NCI-H526 (cell line): ENCODE measurements at regions not wholly inside any gene's neighbourhood (a gene's known extent, or its start where the extent isn't known, plus 50 kb on each side); places are given as distances from the start of the nearest gene placed in this dataset.

Experiments used
- DNase-seq, 2 experiments: peaks; one replicate each; lab custom pipeline; 2025; lab: John Stamatoyannopoulos, UW

DNA sequence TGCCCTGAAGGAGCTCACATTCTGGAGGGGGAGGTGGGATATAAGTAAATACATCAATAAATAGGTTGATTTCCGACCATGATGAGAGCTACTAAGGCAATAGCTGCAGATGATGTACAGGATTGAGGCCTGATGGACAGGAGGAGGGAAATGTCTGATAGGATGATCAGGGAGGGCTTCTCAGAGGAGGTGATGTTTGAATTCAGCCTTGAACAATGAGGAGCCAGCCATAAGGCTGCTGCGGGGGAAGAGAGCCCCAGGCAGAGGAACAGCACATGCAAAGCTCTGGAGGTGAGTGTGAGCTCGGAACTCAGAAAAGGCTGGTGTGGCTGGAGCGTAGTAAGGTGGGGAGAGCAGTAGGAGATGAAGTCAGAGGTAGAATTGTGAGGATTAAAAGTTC lies 411.7 kb downstream of the PTPRU start:
- no peak for DNase-seq

DNA sequence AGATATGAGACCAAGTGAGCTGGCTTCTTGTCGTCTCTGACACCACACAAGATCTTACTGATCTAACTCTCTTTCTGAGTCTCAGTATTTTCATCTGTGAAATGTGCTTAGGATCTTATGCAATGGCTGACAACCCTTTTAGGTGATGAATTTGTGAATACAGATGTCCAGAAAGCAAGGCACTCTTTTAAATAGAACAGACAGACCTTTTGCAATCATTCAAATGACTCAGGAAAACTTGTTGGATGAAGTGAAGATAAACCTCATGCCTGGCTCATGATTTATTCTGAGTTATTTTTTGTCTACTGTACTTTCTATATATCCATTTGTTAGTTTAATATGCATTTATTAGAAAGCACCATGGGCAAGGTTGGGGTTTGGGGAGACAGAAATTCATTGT lies 411.3 kb downstream of the PTPRU start:
- DNase-seq = no peak

DNA sequence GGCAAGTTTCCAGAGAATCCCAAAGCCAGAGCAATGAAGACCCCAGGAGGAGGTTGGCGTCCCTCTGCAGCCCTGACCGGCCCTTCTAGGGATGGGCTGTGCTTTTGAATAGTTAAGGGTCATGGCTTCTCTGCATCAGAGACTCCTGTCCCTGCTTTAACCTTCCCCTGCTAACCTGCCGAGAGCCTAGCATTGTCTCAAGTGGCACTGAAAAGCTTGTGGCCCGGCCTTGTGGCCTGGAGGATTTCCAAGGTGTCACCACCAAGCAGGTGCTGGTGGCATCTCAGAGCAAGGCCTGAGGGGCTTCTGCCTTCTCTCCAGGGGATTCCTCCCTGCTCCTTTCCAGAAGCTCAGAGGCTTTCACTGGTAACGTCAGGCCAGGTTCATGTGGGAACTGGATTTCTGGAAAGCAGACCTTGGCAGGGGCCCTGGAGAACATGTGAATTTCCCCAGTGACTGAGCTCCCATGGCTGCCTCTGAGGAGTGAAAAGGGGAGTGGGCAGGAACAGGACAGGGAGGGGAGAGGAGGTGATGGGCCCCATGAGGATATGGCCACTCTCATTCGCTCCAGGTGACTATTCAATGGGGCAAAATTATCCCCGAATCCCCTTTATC lies 409.9 kb downstream of the PTPRU start:
- no peak for DNase-seq

DNA sequence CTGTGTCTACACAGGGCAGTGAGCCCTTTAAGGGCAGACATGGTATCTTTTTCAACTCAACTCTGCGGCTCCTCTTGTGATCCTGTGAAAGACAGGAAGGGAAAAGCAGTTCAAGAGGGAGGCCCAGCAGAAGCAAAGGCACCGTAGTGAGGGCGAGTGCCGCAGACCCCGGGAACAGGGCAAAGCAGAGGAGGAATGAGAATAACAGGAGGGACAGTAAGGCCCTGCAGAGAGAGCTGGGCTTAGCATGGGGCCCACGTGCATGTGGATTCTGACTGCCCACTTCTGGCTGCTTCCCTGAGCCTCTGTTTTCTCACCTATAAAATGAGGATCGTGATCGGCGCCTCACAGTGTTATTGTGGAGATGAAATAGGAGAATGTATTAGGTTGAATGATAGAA lies 409.3 kb downstream of the PTPRU start:
- no peak for DNase-seq

DNA sequence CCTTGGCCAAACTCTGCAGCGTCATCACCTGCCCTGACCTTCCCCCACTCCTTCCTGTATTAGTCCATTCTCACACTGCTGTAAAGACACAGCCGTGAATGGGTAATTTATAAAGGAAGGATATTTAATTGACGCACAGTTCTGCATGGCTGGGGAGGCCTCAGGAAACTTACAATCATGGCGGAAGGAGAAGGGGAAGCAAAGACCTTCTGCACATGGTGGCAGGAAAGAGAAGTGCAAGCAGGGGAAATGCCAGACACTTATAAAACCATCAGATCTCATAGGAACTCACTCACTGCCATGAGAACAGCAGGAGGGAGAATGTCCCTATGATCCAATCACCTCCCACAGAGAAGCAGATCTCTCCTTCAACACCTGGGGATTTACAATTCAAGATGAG lies 408.5 kb downstream of the PTPRU start:
- no peak for DNase-seq

DNA sequence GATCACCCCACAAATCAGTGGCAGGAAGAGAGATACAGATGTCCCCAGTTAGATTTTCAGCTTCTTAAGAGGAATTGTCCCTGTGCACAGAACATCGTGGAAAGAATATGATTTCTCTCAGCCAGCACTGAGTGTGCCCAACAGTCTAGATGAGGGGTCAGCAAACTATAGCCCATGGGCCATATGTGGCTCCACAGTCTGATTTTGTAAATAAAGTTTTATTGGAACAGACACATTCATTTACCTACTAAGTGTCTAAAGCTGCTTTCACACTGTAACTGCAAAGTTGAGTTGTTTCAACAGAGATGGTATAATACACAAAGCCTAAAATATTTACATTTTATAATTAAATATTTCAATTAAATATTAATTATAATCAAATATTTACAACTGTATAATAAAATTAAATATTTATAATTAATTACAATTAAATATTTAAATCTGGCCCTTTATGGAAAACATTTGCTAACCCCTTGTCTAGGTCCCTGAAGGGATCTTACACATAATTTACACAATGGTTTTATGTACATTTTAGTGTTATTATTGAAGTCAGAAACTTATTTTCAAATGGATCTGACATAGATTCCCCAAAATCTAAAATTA lies 407.6 kb downstream of the PTPRU start:
- no peak for DNase-seq

DNA sequence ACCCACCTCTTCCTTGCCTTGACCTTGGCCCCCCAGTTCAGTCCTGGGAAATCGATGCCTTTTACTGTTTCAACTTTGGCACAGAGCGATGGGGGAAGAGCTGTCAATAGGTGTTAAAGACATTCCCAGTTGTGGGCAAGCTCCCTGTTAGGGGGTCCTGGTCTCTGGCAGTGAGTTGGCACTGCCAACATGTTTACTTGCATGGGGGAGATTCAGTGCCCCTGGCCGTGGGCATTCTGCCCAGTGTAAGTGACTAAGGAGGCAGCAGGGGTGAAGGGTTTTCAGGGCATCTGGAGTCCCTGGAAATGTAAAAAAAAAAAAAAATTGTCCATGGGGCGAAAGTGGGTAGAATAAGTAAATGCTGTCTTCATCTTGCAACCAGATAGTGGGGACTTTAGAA lies 407.0 kb downstream of the PTPRU start:
- no peak for DNase-seq

DNA sequence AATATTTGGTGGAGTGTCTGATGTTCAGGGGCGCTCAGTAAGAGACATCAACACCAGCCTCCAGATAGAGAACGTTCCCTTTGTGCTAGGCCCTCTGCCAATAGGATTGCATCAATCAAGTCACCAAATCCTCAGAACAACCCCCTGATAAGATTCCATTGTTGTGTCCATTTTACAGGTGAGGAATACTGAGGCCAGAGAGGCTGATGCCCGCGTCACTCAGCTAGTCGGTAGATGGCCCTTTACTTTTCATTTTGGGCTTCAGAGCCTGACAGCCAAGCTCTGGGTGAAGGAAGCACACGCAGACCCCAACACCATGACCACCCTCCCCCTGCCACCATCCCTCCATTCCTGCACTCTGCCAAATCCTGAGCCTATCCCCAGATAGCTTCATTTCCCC lies 406.2 kb downstream of the PTPRU start:
- no peak for DNase-seq

DNA sequence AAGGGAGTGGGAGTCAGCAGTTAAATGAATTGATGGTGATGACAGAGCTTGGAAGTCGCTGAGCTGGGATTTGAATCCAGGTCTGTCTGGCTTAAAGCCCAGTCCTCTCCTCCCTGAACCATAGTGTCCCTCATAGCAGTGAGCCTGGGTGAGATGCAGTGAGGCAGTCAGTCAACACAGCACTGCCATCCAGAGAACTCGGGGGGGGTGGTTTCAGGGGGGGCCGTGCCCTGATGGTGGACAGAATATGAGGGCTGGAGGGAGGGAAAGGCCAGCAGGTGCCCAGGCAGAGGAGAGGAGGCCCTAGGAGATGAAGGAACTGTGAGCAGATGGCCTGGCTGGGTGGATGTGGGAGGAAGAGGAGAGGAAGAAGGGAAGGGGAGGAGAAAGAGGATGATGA lies 405.6 kb downstream of the PTPRU start:
- DNase-seq = no peak

DNA sequence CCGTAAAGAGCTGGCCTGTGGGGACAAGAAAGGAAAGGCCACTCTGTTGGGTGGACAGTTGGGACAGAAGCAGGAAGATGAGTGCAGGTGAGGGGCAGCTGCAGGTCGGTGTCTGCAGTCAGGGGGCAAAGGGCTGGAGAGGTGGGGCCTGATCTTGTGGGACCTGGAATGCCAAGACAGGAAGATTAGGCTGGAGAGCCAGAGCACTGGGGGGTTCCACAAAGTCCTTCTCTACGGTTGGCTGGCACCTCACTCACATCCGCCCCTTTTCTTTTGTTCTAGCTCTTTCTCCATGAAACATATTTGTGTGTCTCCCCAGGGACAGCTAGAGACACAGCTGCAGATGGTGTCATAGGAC lies 404.1 kb downstream of the PTPRU start:
- DNase-seq = no peak

DNA sequence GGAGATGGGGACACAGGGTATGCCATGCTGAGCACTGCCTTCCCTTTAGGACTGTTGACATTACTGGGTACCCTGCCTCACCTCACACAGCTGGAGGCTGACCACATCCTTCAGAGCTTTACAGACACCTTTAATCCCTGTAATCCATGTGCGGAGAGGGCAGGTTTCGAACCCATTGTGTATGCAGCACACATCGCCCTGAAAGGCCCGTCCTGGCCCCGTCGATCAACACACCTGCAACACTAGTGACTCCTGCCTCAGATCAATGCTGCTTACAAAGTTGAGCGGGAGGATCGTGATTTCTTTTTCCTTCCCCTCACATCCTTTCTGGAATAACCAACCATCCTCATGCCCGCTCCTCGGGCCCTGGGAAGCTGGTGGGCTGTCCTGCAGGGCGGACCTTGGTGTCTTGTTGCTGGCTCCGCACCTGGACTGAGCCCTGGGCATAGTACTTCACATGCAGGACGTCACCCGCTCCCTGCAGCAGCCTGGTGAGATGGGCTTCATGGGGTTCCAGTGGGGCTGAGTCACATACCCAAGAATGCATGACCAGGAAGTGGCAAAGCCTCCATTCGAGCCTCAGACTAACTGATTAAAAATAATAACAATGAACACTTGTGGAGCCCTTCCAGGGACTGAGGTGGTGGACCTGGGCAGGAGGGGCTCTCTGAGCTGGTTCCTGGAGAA lies 403.6 kb downstream of the PTPRU start:
- no peak for DNase-seq

DNA sequence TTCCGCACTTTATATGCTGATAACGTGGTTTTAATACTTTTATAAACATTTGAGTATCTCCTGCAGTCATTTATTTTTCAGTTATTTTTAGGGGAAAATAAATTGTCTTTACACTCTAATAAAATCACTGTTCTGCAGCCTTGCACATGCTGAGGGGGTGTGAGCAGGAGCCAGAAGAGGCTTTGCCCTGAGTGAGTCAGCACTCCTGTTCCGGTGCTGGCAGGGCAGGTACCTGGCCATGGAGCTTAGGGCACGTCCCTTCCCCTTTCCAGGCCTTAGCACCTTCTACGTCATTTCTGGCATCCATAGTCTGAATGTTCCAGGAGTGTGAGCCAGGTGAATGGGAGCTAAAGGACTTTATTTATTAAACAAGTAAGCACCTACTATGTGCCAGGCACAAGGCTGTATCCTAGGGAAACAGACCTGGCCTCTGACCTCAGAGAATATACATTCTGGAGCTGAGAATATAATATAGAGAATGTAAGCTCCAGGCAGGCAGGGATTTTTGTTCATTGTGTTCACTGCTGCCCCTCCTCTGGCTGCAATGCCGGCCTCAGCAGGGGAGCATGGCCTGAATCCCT lies 402.9 kb downstream of the PTPRU start:
- DNase-seq = no peak

DNA sequence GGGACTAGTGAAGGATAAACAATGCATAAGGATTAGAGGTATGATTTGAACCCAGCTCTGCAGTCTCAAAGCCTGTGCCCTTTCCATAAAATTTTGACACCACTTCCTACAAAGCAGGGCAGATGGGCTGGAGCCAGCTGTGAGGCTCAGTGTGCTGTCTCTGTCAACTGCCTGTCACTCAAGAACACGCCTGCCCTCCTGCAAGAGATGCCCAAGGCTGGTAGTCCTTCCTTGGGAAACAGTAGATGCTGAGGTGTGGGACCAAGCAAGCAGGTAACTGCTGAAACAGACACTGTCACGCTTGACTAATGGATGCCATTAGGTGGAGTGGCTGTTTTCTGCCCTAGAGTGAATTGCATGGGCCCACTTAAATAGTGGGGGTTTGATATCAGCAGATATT lies 402.0 kb downstream of the PTPRU start:
- DNase-seq = no peak

DNA sequence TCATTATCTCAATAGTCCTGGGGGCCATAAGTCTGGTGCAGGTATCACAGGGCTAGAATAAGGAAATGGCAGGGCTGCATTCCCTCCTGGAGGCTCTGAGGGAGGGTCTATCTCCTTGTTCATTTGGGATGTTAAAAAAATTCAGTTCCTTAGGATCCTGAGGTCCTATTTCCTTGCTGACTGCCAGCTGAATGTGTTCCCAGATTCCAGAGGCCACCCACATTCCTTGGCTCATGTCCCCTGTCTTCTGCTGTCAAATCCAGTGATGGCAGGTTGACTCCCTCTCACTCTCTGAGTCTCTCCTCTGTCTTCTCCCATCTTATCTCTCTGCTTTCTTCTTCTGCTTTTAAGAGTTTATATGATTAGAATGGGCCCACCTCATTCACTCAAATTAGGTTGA lies 400.6 kb downstream of the PTPRU start:
- DNase-seq = no peak

DNA sequence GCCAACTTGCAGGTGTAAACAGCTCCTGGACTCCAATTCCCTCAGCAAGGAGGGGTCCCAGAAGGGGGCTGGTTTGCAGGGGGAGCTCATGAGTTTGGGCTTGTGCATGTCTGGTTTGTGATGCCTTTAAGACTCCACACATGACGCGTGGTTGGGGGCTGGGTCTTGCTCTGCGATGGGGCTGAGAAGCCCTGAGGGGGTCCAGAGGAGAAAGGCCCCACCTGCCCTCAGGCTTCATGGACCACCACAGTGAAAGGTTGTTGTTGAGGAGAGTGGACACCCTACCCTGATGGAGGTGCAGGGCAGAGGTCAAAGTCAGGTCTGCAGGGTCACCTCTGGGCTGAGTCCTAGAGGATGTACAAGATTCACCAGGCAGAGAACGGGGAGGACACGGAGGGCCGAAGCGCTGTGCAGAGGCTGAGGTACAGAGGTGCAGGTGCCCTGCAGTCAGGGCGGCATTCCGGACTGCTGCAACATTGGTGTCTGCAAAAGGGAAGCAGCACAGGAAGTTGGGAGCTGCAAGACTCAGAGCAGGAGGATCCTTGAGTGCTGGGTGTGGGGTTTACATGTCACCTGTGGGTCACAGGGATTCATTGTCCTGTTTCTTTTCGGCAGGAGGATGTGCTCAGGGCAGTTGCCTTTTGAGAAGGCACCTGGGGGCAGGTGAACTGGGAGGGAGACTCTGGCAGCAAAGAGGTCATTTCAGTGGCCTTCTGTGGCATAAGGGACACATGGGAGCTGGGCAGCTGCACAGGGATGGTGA lies 399.4 kb downstream of the PTPRU start:
- DNase-seq = no peak

DNA sequence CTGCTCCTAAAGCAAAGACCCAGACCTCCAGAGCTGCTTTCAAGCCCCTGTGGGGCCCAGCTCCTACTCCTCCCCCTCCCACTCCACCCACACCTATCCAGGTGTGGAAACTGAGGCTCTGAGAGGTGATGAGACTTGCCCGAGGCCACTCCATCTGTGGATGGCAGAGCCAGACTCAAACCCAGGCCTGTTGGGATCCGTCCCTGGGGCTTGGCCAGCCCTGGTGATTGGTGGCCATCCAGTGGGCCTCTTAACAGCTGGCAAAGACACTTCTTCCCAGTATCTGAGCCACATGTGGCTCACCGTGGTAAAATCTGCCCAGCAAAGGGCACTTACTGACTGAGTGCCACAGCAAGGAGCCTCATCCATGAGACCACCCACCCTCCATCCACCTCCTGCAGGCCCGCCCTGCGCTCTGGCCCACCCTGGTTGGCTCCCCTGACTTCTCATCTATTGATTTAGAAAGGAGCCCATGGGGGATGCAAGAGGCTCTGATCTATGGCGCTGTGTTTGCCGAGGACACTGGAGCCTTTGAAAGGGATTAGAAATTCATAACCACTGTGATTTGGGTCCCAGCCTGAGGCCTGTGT lies 398.5 kb downstream of the PTPRU start:
- no peak for DNase-seq

DNA sequence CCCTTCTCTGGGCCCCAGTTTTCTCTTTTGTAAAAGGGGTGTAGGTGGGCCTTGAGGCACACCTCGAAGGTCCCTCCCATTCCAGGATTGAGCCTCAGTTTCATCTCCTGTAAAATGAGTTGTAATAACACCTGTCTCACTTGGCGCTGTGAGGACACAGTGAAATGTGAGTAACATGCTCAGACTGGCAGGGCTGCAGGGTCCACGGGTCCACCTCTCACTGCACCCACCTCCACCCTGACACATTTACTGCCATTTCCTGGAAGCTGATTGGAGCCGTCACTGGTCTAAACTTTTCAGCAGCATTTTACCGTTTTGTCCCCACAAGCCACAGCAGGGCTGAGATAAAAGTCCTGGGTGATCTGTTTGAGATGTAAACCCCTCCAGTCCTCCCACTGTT lies 398.0 kb downstream of the PTPRU start:
- no peak for DNase-seq

DNA sequence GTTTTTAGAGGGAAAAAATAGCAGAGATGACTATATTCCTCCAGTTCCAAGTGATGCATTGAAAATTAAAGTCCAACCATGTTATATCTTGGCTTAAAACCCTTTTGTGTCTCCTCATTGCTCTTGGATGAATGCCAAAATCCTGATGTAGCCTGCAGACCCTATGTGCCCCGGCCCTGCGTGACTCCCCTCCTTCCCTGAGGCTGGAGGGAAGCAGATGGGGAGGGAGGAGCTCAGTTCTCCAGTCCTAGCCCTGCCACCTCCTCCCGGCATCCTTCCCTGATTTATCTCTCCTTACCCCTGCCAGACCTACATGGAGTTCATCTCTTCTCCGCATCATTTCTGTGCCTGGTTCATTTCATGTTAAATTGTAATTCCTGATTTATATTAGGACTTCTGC lies 397.4 kb downstream of the PTPRU start:
- no peak for DNase-seq

DNA sequence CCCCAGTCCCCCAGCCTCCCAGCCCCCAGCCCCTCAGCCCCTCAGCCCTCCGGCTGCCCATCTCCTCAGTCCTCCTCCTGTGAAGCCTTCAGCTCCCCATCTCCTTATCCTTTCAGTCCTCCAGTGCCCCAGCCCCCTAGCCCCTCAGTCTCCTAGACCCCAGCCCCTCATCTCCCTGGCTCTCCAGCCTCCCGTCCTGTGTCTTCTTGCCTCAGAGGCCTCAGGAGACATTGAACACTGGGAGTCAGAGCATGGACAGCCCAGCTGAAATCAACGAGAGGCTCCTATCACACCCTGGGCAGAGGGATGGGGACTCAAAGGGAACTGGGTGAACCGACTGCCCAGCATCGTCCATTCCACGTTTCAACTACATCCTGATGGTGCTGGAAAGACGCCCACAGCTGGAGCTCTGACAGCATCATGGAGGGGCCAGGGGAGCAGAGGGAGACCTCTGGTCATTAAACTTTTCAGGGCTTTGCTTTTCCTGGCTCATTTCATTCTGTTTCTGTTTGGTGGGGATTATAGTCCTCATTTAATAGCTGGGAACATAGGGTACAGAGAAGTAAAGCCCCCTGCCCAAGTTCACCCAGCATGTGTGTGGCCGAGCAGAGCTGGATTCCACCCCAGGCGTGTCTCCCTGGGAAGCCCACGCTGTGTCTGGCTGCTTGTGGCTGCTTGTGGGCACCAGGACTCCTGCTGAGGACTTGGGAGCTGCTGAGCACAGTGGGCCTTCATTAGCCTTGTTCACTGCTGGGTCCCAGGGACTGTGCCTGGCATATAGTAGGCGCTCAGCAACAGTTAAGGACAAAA lies 396.7 kb downstream of the PTPRU start:
- DNase-seq = no peak

DNA sequence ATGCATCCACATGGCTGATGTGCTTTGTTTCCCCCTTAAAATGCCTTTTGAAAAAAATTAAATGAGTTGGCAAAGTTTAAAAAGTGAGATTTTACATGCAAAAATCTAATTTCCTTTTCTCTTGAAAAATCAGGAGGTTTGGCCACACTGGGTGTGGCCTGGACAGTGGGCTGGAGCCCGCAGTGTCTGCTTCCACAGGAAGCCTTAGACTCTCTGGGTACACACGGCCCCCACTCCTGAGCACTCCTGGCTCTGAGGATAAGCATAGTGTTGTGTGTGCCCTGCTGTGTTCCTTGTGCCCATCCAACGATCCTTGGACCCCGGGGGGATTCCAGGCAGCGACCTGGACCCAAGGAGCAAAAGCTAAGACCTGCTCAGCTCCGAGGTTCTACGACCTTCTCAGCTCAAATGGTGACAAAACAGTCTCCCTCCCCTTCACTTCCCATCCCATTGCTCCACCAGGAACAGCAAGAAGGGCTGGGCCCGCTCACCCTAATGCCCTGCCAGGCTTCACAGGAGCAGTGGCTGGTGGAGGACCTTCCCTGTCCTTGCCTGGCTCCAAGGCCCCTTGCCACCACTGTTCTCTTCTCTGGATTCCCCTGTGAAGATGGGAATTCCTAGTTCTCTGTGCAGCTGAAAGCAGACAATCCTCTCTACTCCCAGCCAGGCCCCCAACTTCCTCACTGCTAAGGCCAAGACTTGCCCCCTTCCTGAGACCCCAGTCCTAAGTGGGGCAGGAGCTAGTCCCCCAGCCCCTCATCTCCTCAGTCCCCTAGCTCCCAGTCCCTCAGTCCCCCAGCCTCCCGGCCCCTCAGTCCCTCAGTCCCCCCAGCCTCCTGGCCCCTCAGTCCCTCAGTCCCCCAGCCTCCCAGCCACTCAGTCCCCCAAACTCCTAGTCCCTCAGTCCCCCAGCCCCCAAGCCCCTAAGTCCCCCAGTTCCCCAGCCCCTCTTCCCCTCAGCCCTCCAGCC lies 395.8 kb downstream of the PTPRU start:
- no peak for DNase-seq
